Testis (tissue), 2 donors: ENCODE measurements at regions not wholly inside any gene's neighbourhood (a gene's known extent, or its start where the extent isn't known, plus 50 kb on each side); places are given as distances from the start of the nearest gene placed in this dataset.

ENCODE experiments used
- POLR2A ChIP-seq: fragments of 450-650 bp; IDR thresholded peaks from one replicate; pipeline ENCODE4 v1.6.1; 2017; ENCODE audit warnings: antibody characterized with exemption, mild to moderate bottlenecking, moderate library complexity
- TF ChIP-seq, protein P1 (sequence below), 3 experiments: fragments of 450-650 bp in 2 of 3; fragments of 200-600 bp in 1 of 3; sonication (generic) in 1 of 3; IDR thresholded peaks; one replicate each; pipeline ENCODE4 v1.5.1; 2016 to 2019; ENCODE audit warnings: antibody characterized with exemption in 3 of 3, mild to moderate bottlenecking in 2 of 3, moderate library complexity in 1 of 3

DNA sequence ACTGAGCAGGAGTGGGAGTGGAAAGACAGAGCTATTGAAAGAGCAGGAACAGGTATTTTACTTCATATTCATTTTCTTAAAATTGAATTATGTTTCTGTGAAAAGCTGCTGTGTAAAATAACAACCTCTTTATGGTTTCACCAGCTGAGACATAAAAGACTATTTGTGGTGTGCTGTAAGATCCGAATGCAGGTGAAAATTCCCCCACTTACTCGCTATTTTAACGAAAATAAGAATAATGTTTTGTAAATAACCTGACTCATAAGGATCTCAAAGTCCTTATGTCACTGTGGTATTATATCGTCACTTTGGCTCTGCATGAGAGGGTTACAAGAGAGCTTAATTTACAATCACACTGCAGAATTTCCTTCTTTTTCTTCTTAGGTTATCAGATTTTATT lies 65.3 kb upstream of the NFIB start:
- TF ChIP-seq, protein P1, sequence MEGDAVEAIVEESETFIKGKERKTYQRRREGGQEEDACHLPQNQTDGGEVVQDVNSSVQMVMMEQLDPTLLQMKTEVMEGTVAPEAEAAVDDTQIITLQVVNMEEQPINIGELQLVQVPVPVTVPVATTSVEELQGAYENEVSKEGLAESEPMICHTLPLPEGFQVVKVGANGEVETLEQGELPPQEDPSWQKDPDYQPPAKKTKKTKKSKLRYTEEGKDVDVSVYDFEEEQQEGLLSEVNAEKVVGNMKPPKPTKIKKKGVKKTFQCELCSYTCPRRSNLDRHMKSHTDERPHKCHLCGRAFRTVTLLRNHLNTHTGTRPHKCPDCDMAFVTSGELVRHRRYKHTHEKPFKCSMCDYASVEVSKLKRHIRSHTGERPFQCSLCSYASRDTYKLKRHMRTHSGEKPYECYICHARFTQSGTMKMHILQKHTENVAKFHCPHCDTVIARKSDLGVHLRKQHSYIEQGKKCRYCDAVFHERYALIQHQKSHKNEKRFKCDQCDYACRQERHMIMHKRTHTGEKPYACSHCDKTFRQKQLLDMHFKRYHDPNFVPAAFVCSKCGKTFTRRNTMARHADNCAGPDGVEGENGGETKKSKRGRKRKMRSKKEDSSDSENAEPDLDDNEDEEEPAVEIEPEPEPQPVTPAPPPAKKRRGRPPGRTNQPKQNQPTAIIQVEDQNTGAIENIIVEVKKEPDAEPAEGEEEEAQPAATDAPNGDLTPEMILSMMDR (IDR thresholded peaks at IDR 0.05): no peak
- TF ChIP-seq POLR2A: no peak
